NCI-H510A treated with DMSO at 0.1 percent for 48 hours (cell line): ENCODE measurements at regions not wholly inside any gene's neighbourhood (a gene's known extent, or its start where the extent isn't known, plus 50 kb on each side); places are given as distances from the start of the nearest gene placed in this dataset.
A peak's percentile ranks its signal among the peaks of the same experiment; 100 is the strongest.

ENCODE experiments used
- DNase-seq: peaks from one replicate; lab custom pipeline; 2025; lab: John Stamatoyannopoulos, UW

DNA sequence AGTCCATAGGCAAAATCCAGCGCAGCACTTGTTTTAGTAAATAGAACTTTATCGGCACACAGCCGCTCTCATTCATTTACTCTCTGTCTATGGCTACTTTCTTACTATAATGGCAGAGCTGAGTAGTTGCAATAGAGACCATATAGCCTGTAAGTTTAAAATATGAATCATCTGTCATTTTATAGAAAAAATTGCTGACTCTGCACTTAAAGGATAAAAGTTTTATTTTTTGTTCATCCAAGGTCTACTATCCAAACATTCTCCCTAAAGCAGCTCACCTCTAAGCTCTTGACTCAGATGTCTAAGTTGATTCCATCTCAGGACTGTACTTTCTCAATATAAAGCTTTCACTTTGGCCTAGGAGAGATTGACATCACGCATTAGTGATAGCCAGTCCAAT, 825.7 kb downstream of the OLFM4 start:
- DNase-seq = no peak

DNA sequence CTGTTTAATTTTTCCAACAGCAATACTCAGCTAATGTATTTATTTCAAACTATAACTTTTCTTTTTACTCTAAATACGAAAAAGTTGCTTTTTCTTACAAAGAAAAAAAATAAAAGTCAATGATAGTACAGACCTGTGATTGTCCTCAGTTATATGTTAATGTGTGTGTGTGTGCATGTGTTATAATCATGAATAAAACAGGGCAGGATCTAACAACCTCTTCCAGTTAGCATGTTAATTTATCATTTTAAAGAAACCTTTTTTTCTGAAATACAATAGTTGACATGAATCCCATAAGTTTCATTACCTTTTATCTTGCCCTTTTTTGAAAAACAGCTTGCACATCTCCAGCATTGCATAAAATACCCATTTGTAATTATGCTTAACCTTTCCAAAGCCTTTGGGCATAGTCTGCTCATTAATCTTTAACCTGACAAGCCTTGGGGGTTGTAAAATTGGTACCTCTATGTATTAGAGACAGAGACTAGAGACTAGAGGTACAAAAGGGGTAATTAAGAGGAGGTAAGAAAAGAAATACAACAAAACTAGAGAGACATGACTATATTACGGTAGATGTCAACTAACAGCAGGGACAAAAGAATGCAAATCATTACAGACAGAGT, 828.1 kb downstream of the OLFM4 start:
- no peak for DNase-seq

DNA sequence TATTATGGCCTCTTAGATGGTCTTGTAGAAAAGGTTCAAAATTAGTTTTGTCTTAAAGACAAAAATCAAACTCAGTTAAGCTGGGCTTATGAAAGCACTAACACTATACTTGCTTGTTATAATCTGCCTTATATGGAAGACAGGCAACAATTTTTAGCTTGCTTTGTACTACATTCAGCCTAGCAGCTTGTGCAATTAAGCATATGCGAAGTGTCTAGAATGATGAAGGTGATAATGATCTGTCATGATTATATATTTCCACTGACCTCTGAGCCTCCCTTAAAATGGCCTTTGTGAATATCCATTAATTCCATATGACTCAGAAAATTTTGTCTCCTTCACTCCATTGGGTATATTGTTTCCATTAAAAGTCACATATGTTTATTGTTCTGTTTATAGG, 834.9 kb downstream of the OLFM4 start:
- no peak for DNase-seq

DNA sequence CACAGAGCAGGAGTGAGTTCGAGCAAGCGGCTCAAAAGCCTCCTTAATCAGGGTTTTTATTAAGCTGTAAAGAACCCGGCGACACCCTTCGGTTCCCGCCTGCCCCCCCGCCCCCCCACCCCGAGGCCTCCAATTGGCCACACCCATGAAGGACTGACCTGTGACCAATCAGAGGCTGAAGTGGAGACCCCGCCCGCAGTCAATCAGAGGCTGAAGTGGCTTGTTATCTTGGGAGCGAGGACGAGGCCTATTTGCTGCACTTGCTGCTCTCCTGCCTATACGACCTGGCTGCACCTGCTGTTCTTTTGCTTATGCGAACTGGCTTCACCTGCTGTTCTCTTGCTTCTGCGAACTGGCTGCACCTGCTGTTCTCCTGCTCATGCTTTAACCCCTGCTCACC, 844.9 kb downstream of the OLFM4 start:
- peak; percentile 83 for DNase-seq

DNA sequence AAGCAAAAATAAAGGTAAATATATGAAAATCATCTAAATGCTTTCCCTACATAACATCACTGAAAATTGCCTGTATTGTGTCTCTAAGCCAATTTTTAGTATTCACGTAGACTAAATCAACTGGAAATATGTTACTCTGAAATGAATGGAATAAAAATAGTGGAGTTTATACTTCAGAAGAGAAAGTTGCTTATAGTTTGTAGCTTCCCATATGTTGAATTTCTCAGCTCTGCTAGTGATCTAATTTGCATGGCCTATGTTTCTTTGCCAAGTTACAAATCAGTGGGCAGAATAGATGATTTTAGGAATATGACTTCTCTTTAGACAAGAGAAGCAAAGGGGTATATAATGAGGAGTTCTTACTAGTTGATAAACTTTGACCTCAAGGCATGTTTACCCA, 850.2 kb downstream of the OLFM4 start:
- DNase-seq = no peak

DNA sequence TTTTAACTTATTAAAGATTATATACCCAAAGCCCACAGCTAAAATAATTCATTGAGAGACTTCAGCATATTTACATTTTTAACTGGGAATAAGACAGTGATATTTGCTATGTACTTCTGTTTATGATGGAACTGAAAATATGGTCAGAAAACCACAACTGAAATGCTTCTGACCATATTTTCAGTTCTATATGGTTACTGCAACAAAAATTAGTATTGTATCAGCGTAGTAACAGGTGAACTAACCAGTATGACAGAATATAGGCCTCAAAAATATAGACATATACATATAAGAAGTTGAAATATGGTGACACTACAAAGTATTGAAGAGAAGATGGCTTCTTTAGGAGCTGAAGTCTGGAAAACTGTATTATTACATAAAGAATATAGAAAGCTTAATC, 857.4 kb downstream of the OLFM4 start:
- no peak for DNase-seq

DNA sequence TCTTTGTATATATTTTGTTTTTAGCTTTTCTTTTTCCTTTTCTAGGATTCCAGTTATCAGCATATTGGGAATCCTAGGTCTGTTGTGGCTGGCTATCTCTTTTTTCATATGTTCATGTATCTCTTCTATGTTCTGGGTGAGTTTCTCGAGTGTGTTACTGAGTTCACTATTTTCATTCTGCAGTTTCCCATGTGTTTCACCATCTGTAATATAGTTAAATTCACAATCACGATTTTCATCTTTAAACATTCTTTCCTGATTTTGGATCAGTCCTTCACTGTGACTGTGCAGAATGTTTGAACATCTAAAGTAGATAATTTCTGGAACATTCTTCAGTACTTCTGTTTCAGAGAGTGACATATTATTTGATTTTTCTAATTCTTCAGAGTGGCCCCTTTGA, 862.1 kb downstream of the OLFM4 start:
- DNase-seq = no peak

DNA sequence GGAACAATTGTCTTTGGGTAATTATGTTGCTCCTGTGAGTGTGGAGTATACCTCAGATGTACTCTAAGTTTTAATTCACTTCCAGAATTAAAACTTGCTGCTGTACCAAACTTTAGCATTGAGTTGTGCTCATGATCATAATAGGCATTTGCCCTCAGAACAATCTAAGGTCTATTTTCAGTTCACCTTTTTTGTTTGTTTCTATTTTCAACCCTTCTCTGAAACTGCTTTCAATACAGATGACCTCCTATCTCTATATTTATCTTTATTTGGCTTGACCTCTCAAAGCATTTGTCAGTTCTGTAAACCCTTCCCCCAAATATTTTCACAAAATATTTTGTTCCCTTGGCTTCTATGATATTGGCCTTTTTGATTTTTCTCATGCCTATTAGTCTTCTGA, 873.0 kb downstream of the OLFM4 start:
- no peak for DNase-seq

DNA sequence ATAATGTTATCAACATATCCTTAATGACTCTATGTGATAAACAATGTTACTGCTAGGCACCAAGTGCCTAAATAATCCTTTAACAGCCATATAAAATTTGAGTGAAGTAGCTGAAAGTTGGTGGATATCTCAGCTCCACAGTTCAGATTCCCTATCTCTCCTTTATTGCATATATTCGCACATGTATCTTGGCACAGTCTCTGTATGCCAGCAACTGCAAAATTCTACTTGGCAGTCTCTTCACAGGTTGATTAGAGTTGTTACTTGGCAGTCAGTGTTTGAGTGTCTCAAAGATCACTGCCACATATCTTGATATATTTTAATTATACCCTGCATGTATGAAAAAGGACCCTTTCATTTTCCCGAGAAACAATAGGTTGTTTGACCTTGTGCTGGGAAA, 879.3 kb downstream of the OLFM4 start:
- no peak for DNase-seq

DNA sequence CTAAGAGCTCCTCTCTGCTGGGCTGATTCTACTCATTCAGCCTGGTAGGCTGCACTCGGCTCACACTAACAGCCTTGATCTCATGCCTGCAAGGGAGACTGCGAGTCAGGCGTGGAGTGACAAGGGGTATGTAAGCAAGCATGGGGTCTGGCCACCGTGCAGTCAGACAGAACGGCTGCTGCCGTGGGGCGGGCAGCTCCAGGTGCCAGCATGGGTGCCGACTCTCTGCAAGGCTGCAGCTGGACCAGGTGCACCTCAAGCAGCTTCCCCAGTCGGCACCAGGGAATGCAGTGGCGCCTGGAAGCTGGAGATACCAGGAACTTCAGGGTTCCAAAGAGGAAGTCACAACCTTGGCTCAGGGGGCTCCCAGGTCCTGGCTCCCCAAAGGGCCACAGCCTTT, 892.3 kb downstream of the OLFM4 start:
- DNase-seq = peak; percentile 13

DNA sequence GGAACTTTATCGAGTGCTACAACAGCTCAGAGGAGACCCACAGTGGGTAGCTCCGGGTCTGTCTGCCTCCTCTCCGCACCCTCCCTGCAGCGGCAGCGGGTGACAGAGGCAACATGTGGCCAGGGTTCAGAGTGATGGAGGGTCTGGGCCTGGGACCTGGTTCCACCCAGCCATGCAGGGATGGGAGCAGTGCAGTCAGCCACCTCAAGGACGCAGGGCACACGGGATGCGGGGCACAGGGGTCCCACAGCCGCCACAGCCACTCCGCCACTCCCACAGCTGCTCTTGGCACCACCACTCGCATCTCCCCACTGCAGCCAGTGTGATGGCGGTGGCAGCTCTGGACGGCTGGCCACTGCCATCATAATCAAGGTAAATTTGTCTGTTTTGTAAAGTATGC, 892.9 kb downstream of the OLFM4 start:
- DNase-seq = no peak

DNA sequence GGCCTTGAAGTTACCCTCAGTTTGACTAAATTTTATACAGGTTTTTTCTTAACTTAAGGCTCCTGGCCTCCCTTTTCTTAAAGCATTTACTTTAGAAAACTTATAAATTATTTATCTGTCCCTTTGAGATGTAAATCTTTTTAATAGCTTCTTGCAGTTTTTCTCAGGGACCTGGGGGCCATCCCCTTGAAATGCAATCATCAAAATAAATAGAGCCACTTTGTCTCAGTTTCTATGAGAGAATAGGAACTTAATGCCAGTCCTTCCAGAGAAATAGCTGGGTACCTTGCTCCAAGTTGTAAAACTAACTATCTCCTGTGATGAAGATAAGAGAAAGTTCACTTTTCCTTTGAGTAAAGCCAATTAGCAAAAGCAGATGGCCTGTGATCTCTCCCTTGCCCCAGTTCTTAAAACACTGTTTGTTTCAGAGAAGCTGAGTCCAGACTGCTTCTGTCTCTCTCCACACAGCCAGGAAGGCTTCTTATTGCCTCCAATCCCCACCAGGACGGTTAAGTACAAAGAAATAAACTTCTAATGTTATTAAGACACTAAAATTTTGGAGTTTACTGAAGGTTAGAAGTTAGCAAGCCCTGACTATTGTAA, 913.1 kb downstream of the OLFM4 start:
- no peak for DNase-seq

DNA sequence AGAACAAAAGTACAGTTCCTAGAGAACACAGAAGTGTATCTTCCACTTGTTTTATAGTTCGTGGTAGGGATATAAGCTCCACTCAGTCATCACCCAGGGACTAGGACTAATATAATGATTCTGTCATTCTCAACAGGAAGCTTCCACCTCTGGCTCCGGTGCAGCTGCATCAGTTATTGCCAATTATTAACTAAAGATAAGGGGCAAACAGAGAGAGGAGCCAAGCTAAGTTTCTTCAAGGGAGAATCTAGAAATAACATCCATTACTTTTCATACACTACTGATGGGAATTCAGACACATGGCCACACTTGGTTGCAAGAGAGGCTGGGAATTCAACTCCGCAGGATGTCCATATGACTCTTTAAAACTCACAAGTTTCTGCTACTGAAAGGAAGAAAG, 917.9 kb downstream of the OLFM4 start:
- DNase-seq = no peak

DNA sequence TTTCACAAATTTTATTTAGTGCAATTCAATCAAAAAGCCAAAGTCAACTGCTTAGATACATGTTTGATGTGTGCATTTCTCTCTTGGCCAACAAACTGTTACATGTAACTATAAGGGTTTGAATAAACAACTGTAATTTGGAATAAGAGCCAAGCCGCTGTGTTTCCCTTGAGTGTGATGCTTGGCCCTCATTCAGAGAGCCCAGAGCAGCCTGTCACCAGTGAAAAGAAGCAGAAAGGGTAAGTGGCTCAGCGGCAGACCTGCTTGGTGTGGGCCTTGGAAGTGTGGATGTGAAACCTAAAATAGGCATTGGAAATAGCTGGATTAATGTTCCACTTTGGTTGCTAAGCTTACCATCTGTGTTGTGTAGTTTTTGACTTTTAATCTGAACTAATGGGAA, 924.6 kb downstream of the OLFM4 start:
- DNase-seq = no peak
